ENCODE measurements at regions not wholly inside any gene's neighbourhood (a gene's known extent, or its start where the extent isn't known, plus 50 kb on each side); places are given as distances from the start of the nearest gene placed in this dataset.

GRCh38 chr12:87015352-87015751 lies 759.2 kb upstream of the MGAT4C start:
- TF ChIP-seq CTCF (IDR thresholded peaks at IDR 0.05): no peak
- no peak for TF ChIP-seq POLR2A (IDR thresholded peaks at IDR 0.05)
- no peak for TF ChIP-seq POLR2AphosphoS5 (IDR thresholded peaks at IDR 0.05)

All from prostate gland (tissue), 2 donors.